Skin of body (tissue), 1 donor: ENCODE measurements at regions not wholly inside any gene's neighbourhood (a gene's known extent, or its start where the extent isn't known, plus 50 kb on each side); places are given as distances from the start of the nearest gene placed in this dataset.
A peak's percentile ranks its signal among the peaks of the same experiment; 100 is the strongest.
"Not testable (repeated sequence)": the region's sequence is repeated elsewhere in the genome, so short reads cannot be mapped to it uniquely, and the experiment has no call there.

Experiments
- DNase-seq: peaks from one replicate; lab custom pipeline; 2025; lab: John Stamatoyannopoulos, UW

- no peak for DNase-seq
These were observed 147.9 kb upstream of the PDE7B start for GRCh38 chr6:135703621-135704020.

GRCh38 chr6:135707426-135707825, 144.1 kb upstream of the PDE7B start:
- DNase-seq: peak; percentile 62

- no peak for DNase-seq
These were observed 141.5 kb upstream of the PDE7B start for GRCh38 chr6:135710042-135710441.

DNA sequence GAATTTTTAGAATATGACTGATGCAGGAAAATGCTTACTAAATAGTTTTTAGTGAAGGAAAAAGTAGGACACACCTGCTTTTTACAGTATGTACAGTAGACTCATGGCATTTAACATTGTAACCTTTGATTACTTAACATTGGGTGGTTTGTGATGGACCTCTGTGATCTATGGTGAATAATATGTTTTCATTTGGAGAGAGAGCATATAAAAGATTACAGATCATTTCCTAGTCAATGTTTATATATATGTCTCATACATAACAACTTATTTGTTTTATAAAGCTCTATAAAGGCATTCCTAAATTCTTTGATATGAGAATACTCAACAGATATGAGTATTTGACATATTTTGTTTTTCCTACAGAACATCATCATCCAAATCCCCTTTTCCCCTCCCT, 129.3 kb upstream of the PDE7B start:
- DNase-seq: no peak

- DNase-seq: no peak
These were observed 128.8 kb upstream of the PDE7B start for GRCh38 chr6:135722679-135723078.

GRCh38 chr6:135728589-135728988, 122.9 kb upstream of the PDE7B start:
- no peak for DNase-seq

DNA sequence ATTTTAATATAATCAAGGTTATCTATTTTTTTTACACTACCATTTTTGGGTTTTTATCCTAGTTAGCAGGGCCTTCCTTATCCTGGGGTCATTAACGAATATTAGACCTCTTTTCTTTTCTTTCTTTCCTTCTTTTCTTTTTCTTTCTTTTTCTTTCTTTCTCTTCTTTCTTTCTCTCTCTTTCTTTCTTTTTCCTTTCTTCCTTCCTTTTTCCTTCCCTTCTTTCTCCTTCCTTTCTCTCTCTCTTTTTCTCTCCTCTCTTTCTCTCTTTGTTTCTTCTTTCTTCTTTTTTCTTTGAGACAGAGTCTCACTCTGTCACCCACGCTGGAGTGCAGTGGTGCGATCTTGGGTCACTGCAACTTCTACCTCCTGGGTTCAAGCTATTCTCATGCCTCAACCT, 120.4 kb upstream of the PDE7B start:
- DNase-seq: no peak

GRCh38 chr6:135736351-135736750, 115.2 kb upstream of the PDE7B start:
- not testable (repeated sequence) for DNase-seq

- DNase-seq: no peak
These were observed 112.9 kb upstream of the PDE7B start for GRCh38 chr6:135738636-135739035.

- no peak for DNase-seq
These were observed 112.2 kb upstream of the PDE7B start for GRCh38 chr6:135739288-135739687.

DNA sequence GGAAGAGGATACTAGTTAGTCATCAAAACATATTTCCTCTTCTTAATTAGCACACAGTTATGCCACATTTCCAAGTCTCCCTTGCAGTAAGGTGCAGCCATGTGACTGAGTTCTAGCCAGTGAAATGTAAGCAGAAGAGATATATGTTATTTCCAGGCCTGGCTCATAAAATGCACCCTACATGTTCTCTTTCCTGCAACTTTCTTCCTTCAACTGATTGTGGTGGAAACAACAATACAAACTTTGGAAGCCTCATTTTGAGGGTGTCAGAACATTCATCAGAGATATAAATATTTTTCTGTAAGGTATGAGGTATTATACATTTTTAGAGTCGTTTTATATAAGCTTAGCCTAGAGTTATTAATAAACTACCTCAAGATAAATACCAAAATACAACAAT, 110.9 kb upstream of the PDE7B start:
- no peak for DNase-seq

- DNase-seq: no peak
These were observed 108.0 kb upstream of the PDE7B start for GRCh38 chr6:135743476-135743875.

DNA sequence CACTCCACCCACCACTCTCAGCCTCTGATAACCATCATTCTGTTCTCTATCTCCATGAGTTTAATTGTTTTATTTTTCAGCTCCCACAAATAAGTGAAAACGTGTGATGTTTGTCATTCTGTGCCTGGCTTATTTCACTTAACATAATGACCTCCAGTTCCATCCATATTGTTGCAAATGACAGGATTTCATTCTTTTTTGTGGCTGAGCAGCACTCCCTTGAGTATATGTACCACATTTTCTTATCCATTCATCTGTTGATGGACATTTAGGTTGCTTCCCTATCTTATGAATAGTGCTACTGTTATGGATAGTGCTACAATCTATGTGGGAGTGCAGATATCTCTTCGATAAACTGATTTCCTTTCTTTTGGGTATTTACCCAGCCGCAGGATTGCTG, 103.3 kb upstream of the PDE7B start:
- DNase-seq: no peak

DNA sequence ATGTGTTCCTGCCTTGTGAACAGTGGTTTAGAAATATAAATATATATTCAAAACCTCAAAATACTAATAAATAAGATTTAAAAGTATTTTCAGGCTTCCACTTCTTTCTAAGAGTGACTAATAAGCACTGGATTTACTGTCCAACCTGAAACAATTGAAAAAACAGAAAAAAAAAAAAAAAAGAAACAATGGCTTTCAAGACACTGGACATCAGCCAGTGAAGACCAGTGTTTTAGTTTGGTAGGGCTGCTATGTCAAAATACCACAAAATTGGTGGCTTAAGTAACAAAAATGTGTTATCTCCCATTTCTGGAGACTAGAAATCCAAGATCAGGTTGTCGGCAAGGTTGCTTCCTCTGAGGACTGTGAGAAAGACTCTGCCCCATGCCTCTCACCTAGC, 101.4 kb upstream of the PDE7B start:
- no peak for DNase-seq

- no peak for DNase-seq
These were observed 98.3 kb upstream of the PDE7B start for GRCh38 chr6:135753196-135753595.

DNA sequence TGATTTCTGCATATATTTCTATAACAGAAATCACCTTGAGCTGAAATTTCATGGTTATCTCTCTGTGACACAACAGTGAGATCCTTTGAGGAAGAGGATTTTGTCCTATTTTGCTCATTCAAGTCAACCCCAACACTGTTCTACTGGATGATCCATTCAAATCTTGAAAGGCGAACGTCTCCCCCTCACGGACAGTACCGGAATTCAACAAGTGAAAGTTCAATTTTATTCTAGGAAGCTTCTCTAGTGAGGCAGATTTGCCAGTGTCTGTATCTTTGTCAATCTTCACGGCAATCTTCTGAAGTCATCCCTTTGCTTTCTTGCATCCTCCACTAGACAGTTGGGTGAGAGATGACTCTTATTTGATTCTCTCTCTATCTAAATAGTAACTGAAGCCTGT, 91.7 kb upstream of the PDE7B start:
- DNase-seq: no peak

- no peak for DNase-seq
These were observed 77.5 kb upstream of the PDE7B start for GRCh38 chr6:135774006-135774405.

GRCh38 chr6:135779213-135779612, 72.3 kb upstream of the PDE7B start:
- DNase-seq: no peak

DNA sequence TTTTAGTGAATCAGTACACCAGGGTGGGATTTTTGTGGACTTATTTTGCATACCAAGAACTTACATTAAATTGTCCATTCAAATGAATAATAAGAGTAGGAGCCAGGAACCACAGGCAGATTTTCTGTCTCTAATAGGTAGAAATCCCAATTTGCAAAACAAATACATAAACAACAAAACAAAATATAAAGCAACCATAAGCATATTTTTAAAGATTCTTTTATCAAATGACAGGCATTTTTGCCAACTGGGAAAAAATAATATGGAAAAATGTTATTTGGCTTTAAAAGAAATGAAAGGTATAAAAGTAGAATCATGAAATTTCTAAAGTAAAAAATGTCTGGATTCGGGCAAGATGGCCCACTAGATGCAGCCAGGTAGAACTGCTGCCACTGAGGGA, 71.2 kb upstream of the PDE7B start:
- no peak for DNase-seq

DNA sequence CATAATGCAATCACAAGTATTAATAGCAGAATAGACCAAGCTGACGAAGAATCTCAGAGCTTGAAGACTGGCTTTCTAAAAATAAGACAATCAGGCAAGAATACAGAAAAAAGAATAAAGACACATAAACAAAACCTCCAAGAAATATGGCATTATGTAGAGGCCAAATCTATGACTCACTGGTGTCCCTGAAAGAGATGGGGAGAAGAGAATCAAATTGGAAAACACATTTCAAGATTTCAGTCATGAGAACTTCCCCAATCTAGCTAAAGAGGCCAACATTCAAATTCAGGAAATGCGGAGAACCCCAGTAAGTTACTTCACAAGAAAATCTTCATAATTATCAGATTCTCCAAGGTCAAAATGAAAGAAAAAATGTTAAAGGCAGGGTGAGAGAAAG, 69.0 kb upstream of the PDE7B start:
- no peak for DNase-seq

GRCh38 chr6:135784507-135784906, 67.0 kb upstream of the PDE7B start:
- DNase-seq: no peak

- DNase-seq: no peak
These were observed 62.0 kb upstream of the PDE7B start for GRCh38 chr6:135789375-135790050.

DNA sequence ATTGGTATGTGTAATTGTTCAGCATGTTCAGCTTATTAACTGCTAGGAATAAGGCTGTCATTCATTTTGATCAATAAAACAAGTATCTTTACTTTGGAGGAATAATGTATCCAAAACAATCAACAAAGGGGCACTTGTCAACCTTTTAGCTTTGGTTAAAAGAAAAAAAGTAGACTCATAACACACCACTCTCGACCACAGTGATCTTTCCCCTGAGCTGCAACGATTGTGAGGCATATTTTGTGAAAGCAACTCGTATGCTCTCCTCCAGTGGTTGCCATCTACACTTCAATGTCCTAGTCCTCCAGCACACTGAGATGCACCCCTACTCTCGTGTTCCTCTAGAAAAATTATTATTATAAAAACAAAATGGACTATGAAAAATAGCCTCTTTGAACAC, 60.1 kb upstream of the PDE7B start:
- DNase-seq: no peak
